ENCODE measurements at regions not wholly inside any gene's neighbourhood (a gene's known extent, or its start where the extent isn't known, plus 50 kb on each side); places are given as distances from the start of the nearest gene placed in this dataset.

DNA sequence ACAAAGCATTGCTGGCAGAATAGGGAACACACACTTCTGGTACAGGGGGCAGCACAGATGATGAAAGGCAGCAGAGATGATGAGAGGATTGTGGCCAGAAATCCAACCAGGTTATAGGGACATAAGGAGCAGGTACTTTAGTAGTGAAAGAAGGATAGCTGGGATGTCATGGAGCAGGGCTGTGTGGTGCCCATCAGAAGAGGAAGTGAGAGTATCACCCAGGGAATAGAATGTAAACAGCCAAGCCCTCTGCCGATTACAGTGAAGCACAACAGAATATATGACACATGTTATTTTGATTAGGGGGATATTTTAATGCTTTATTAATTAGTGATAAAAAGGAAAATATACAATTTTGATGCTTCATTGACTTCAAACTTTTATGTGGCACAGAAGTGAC, 883.4 kb upstream of the CDH2 start:
- intact Hi-C loops (cut with micrococcal nuclease; ENCODE audit: unreplicated experiment): no loop called here
- Histone ChIP-seq H3K4me3 (ENCODE audit: low read depth, low read length) (no peak overlapping the region), H3K9me3 (no peaks in the 10 kb centered on the region), H3K27me3 (replicated peaks; ENCODE audit: control insufficient read depth, insufficient read depth, low read length) (no peaks in the 10 kb centered on the region), H3K4me1 (no peaks in the 10 kb centered on the region), H3K36me3 (ENCODE audit: control insufficient read depth, insufficient read depth, low read length) (no peaks in the 10 kb centered on the region)
- POLR2A ChIA-PET: no interaction called here
- Mint-ChIP-seq H3K4me3 (ENCODE audit: unreplicated experiment) (no peak overlapping the region), H3K4me1 (ENCODE audit: low read depth, unreplicated experiment) (no peaks in the 10 kb centered on the region), H3K27me3 (ENCODE audit: insufficient read depth, unreplicated experiment) (no peaks in the 10 kb centered on the region), H3K27ac (ENCODE audit: unreplicated experiment) (no peak overlapping the region), H3K36me3 (ENCODE audit: insufficient read depth, unreplicated experiment) (no peaks in the 10 kb centered on the region), H3K9me3 (ENCODE audit: unreplicated experiment) (no peaks in the 10 kb centered on the region)
- TF ChIP-seq, protein P1, sequence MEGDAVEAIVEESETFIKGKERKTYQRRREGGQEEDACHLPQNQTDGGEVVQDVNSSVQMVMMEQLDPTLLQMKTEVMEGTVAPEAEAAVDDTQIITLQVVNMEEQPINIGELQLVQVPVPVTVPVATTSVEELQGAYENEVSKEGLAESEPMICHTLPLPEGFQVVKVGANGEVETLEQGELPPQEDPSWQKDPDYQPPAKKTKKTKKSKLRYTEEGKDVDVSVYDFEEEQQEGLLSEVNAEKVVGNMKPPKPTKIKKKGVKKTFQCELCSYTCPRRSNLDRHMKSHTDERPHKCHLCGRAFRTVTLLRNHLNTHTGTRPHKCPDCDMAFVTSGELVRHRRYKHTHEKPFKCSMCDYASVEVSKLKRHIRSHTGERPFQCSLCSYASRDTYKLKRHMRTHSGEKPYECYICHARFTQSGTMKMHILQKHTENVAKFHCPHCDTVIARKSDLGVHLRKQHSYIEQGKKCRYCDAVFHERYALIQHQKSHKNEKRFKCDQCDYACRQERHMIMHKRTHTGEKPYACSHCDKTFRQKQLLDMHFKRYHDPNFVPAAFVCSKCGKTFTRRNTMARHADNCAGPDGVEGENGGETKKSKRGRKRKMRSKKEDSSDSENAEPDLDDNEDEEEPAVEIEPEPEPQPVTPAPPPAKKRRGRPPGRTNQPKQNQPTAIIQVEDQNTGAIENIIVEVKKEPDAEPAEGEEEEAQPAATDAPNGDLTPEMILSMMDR (IDR thresholded peaks at IDR 0.05; ENCODE audit: insufficient read depth in 1 of 2, low read depth in 1 of 2, low read length in 1 of 2, severe bottlenecking in 1 of 2, unreplicated experiment in 1 of 2): no peak
- DNase-seq: no peak
- CTCF ChIA-PET: no interaction called here
- no TSS peak for BruUV-seq (replicated peaks)

DNA sequence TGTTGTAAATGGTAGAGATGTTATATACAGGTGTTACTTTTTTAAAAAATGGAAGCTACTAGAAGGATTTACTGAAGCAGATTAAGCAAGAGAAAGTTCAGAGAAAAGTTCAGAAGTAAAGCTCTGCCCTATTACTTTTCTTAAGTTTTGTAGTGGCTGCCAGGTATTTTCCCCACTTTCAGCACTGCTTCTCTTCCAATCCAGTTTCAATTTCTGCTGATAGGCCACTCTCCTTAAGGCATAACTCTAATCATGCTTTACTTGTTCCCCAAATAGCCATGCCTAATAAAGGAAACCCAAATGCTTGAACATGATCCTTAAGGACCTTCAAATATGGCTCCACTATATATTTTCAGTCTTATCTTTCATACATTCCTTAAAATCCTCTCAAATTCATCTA, 880.8 kb upstream of the CDH2 start:
- TF ChIP-seq, protein P1 (IDR thresholded peaks at IDR 0.05; ENCODE audit: insufficient read depth in 1 of 2, low read depth in 1 of 2, low read length in 1 of 2, severe bottlenecking in 1 of 2, unreplicated experiment in 1 of 2): no peak
- Histone ChIP-seq H3K4me1 (no peaks in the 10 kb centered on the region), H3K4me3 (ENCODE audit: low read depth, low read length) (no peak overlapping the region), H3K27me3 (replicated peaks; ENCODE audit: control insufficient read depth, insufficient read depth, low read length) (no peaks in the 10 kb centered on the region), H3K9me3 (no peaks in the 10 kb centered on the region), H3K36me3 (ENCODE audit: control insufficient read depth, insufficient read depth, low read length) (no peaks in the 10 kb centered on the region)
- BruUV-seq (replicated peaks): no TSS peak
- no peak overlapping the region for H3K27ac Mint-ChIP-seq (ENCODE audit: unreplicated experiment)
- no peak overlapping the region for H3K4me3 Mint-ChIP-seq (ENCODE audit: unreplicated experiment)
- ChIA-PET CTCF (no interaction called here), POLR2A (no interaction called here)
- H3K36me3 Mint-ChIP-seq (ENCODE audit: insufficient read depth, unreplicated experiment): no peaks in the 10 kb centered on the region
- intact Hi-C loops (cut with micrococcal nuclease; ENCODE audit: unreplicated experiment): no loop called here
- no peaks in the 10 kb centered on the region for H3K4me1 Mint-ChIP-seq (ENCODE audit: low read depth, unreplicated experiment)
- no peak for DNase-seq
- no peaks in the 10 kb centered on the region for H3K9me3 Mint-ChIP-seq (ENCODE audit: unreplicated experiment)
- H3K27me3 Mint-ChIP-seq (ENCODE audit: insufficient read depth, unreplicated experiment): no peaks in the 10 kb centered on the region

DNA sequence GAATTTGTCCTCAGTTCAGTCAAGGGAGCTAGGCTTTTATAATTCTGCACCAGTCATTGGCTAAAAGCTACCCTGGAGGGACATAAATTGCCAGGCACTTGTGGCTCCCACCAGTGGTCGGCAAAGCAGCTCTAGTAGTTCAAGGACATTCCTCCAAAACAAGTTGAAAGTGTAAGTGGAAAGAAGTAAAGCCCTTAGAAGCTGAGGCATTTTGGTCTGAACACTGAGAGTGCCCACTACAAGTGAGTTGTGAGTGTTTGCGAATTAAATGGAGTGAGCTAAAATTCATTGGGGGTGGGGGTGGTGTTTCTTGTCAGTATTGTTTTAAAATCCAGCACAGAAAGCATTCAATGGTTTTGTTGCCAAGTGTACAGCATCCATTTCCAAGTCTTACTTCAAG, 879.9 kb upstream of the CDH2 start:
- CTCF ChIA-PET: no interaction called here
- Mint-ChIP-seq H3K27me3 (ENCODE audit: insufficient read depth, unreplicated experiment) (no peaks in the 10 kb centered on the region), H3K4me3 (ENCODE audit: unreplicated experiment) (no peak overlapping the region), H3K27ac (ENCODE audit: unreplicated experiment) (no peak overlapping the region), H3K4me1 (ENCODE audit: low read depth, unreplicated experiment) (no peaks in the 10 kb centered on the region), H3K9me3 (ENCODE audit: unreplicated experiment) (no peaks in the 10 kb centered on the region), H3K36me3 (ENCODE audit: insufficient read depth, unreplicated experiment) (no peaks in the 10 kb centered on the region)
- H3K27me3 ChIP-seq (replicated peaks; ENCODE audit: control insufficient read depth, insufficient read depth, low read length): no peaks in the 10 kb centered on the region
- H3K36me3 ChIP-seq (ENCODE audit: control insufficient read depth, insufficient read depth, low read length): no peaks in the 10 kb centered on the region
- BruUV-seq (replicated peaks): no TSS peak
- TF ChIP-seq, protein P1 (IDR thresholded peaks at IDR 0.05; ENCODE audit: insufficient read depth in 1 of 2, low read depth in 1 of 2, low read length in 1 of 2, severe bottlenecking in 1 of 2, unreplicated experiment in 1 of 2): no peak
- no peaks in the 10 kb centered on the region for H3K4me1 ChIP-seq
- DNase-seq: no peak
- intact Hi-C loops (cut with micrococcal nuclease; ENCODE audit: unreplicated experiment): no loop called here
- POLR2A ChIA-PET: no interaction called here
- no peaks in the 10 kb centered on the region for H3K9me3 ChIP-seq
- H3K4me3 ChIP-seq (ENCODE audit: low read depth, low read length): no peak overlapping the region
